ENCODE measurements at regions not wholly inside any gene's neighbourhood (a gene's known extent, or its start where the extent isn't known, plus 50 kb on each side); places are given as distances from the start of the nearest gene placed in this dataset.

DNA sequence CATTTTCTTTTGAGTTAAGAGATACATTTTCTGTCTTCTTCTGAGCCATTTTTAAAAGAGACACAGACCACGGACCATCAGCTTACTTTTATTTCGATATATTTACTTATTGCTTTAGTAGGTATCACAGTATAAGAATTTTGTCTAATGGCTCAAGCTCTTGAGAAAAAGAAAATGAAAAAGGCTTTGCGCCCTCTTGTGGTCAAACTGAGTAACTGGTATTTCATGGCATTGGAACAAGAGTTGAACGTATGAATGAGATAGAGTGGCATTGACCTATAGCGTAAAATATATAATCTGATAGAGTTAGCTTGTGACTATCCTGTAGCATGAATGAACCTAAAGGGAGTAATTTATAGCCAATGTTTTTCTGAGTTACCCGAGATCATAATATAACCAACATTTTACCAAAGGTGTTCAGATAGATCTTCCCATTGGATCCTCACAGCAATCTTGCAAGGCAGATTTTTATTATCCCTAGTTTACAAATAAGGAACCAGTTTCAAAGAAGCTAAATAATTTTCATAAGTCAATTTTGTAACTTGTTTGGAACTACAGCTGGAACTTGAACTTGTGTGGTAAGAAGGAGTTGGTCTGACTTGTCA is 154.6 kb downstream of the POLR2M start:
- intact Hi-C loops (cut with micrococcal nuclease; ENCODE audit: unreplicated experiment) = loop anchor here (1.0 to 5.0 kb wide), 4 partner anchors 110 to 299 kb away; no protein-coding TSS in a partner anchor
- no TSS peak for BruUV-seq (replicated peaks)
- WGBS (ENCODE audit: low lambda C conversion rate) = 2% methylated on average over 6 of the region's 6 CpGs
- ChIA-PET POLR2A (no interaction called here), CTCF (ENCODE audit: low intra/inter-chr PET ratio, low total read pairs) (interaction anchor here (0.7 to 1.9 kb wide), 5 partner anchors 109 to 301 kb away, joined by 3 to 11 read pairs (median 5); no protein-coding TSS in a partner anchor)
- TF ChIP-seq TEAD3 (CRISPR knock-in tag; optimal IDR thresholded peaks at IDR 0.05; ENCODE audit: borderline replicate concordance) = peak; percentile 35
- TF ChIP-seq, protein P1, sequence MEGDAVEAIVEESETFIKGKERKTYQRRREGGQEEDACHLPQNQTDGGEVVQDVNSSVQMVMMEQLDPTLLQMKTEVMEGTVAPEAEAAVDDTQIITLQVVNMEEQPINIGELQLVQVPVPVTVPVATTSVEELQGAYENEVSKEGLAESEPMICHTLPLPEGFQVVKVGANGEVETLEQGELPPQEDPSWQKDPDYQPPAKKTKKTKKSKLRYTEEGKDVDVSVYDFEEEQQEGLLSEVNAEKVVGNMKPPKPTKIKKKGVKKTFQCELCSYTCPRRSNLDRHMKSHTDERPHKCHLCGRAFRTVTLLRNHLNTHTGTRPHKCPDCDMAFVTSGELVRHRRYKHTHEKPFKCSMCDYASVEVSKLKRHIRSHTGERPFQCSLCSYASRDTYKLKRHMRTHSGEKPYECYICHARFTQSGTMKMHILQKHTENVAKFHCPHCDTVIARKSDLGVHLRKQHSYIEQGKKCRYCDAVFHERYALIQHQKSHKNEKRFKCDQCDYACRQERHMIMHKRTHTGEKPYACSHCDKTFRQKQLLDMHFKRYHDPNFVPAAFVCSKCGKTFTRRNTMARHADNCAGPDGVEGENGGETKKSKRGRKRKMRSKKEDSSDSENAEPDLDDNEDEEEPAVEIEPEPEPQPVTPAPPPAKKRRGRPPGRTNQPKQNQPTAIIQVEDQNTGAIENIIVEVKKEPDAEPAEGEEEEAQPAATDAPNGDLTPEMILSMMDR (CRISPR knock-in tag; IDR thresholded peaks at IDR 0.05) = peak; percentile 70
- TF ChIP-seq NCOA5 (CRISPR knock-in tag; IDR thresholded peaks at IDR 0.05) = no peak
- TF ChIP-seq SP140L (CRISPR knock-in tag; IDR thresholded peaks at IDR 0.05; ENCODE audit: borderline replicate concordance) = no peak
- peak; percentile 58 for TF ChIP-seq SMC3 (IDR thresholded peaks at IDR 0.05; ENCODE audit: low read length)
- peak; percentile 53 for TF ChIP-seq STAG1 (CRISPR knock-in tag; IDR thresholded peaks at IDR 0.05)
- Histone ChIP-seq H3K27me3 (ENCODE audit: control insufficient read depth in 1 of 2, insufficient read depth in 2 of 2, low read length in 2 of 2) (peaks cover 0 to 1% of the 10 kb centered on the region in 2 experiments; a peak in 1 of 5 replicates), H3K4me3 (replicated peaks in 1 of 3; ENCODE audit: insufficient read depth in 1 of 3, low read depth in 2 of 3, low read length in 3 of 3) (no peak overlapping the region), H4K20me1 (ENCODE audit: insufficient read depth, low read length) (no peaks in the 10 kb centered on the region), H3K36me3 (replicated peaks in 1 of 2; ENCODE audit: control insufficient read depth in 1 of 2, insufficient read depth in 2 of 2, low read length in 2 of 2) (no peaks in the 10 kb centered on the region), H2AFZ (ENCODE audit: low read length) (no peak overlapping the region), H3K4me1 (ENCODE audit: insufficient read depth, low read length) (no peaks in the 10 kb centered on the region), H3K4me2 (ENCODE audit: low read depth, low read length) (no peak overlapping the region), H3K9me3 (ENCODE audit: low read length) (no peaks in the 10 kb centered on the region), H3K9ac (ENCODE audit: insufficient read depth, low read depth, low read length) (no peak overlapping the region), H3K79me2 (ENCODE audit: insufficient read depth, low read length) (no peaks in the 10 kb centered on the region), H3K27ac (ENCODE audit: extremely low read length, insufficient read depth, low read length) (no peak overlapping the region)
- FAIRE-seq = peak; percentile 51
- in situ Hi-C loops (cut with HindIII; ENCODE audit: extremely low pct_ligation_motif_present, low pct_unique_long_range_greater_than_20kb) = loop anchor here (5.0 to 10.0 kb wide), 2 partner anchors 119 to 324 kb away; no protein-coding TSS in a partner anchor
- no peak for ATAC-seq
- peak; percentile 50 for DNase-seq (ENCODE audit: low spot score)

Measured in HepG2 (cell line).